GM18519 (cell line): ENCODE measurements at regions not wholly inside any gene's neighbourhood (a gene's known extent, or its start where the extent isn't known, plus 50 kb on each side); places are given as distances from the start of the nearest gene placed in this dataset.
"Not testable (repeated sequence)": the region's sequence is repeated elsewhere in the genome, so short reads cannot be mapped to it uniquely, and the experiment has no call there.

ENCODE experiments used
- ATAC-seq: cut with Tn5 transposase; IDR thresholded peaks from one replicate; pipeline ENCODE4 v1.9.1; 2021; ENCODE audit warnings: mild to moderate bottlenecking, moderate library complexity; ENCODE audit not compliant: unreplicated experiment, low FRiP score

GRCh38 chr5:30324083-30324482 is 869.4 kb upstream of the CDH6 start:
- no peak for ATAC-seq

GRCh38 chr5:30287890-30288289 is 905.6 kb upstream of the CDH6 start:
- no peak for ATAC-seq

- no peak for ATAC-seq
Observed at GRCh38 chr5:30279237-30279636, 914.2 kb upstream of the CDH6 start.

- no peak for ATAC-seq
Observed at GRCh38 chr5:30267026-30267425, 926.5 kb upstream of the CDH6 start.

GRCh38 chr5:30239331-30240022 is 954.0 kb upstream of the CDH6 start:
- ATAC-seq = no peak

- ATAC-seq = no peak
Observed at GRCh38 chr5:30237189-30237588, 956.3 kb upstream of the CDH6 start.

- no peak for ATAC-seq
Observed at GRCh38 chr5:30209755-30210154, 983.7 kb upstream of the CDH6 start.

GRCh38 chr5:30197662-30198061 is 995.8 kb upstream of the CDH6 start:
- ATAC-seq = no peak

- ATAC-seq = no peak
Observed at GRCh38 chr5:30195036-30195435, 998.5 kb upstream of the CDH6 start.

- ATAC-seq = no peak
Observed at GRCh38 chr5:30194595-30194994, 998.9 kb upstream of the CDH6 start.

GRCh38 chr5:30183795-30184194 is 1009.7 kb upstream of the CDH6 start:
- ATAC-seq = no peak

GRCh38 chr5:30156156-30156555 is 1037.3 kb upstream of the CDH6 start:
- no peak for ATAC-seq

- no peak for ATAC-seq
Observed at GRCh38 chr5:30152431-30152830, 1041.1 kb upstream of the CDH6 start.

GRCh38 chr5:30150231-30150630 is 1043.3 kb upstream of the CDH6 start:
- ATAC-seq = no peak

- ATAC-seq = no peak
Observed at GRCh38 chr5:30149526-30149925, 1044.0 kb upstream of the CDH6 start.

GRCh38 chr5:30147976-30148375 is 1045.5 kb upstream of the CDH6 start:
- no peak for ATAC-seq

- not testable (repeated sequence) for ATAC-seq
Observed at GRCh38 chr5:30144059-30144458, 1049.4 kb upstream of the CDH6 start.

- ATAC-seq = no peak
Observed at GRCh38 chr5:30142432-30142831, 1051.1 kb upstream of the CDH6 start.

- ATAC-seq = no peak
Observed at GRCh38 chr5:30121043-30121442, 1072.4 kb upstream of the CDH6 start.

- no peak for ATAC-seq
Observed at GRCh38 chr5:30117135-30117534, 1076.4 kb upstream of the CDH6 start.

GRCh38 chr5:30113542-30113941 is 1079.9 kb upstream of the CDH6 start:
- ATAC-seq = no peak

GRCh38 chr5:30112867-30113266 is 1080.6 kb upstream of the CDH6 start:
- ATAC-seq = no peak

- no peak for ATAC-seq
Observed at GRCh38 chr5:30108051-30108450, 1085.4 kb upstream of the CDH6 start.
